Mesenchymal stem cell (in vitro differentiated cells and primary cell): ENCODE measurements at regions not wholly inside any gene's neighbourhood (a gene's known extent, or its start where the extent isn't known, plus 50 kb on each side); places are given as distances from the start of the nearest gene placed in this dataset.

Source experiments
- DNase-seq: peaks from one replicate; pipeline ENCODE4 v3.0.0-alpha.2; 2013
- H2AFZ ChIP-seq: one replicate; pipeline ENCODE4 v1.6.1; 2013; ENCODE audit warnings: low read depth, mild to moderate bottlenecking, control low read depth, inconsistent platforms, low read length, moderate library complexity
- H2AK5ac ChIP-seq: 2 replicates; pipeline ENCODE4 v1.6.1; 2013; ENCODE audit warnings: low read length, moderate library complexity, mild to moderate bottlenecking, inconsistent platforms; ENCODE audit not compliant: severe bottlenecking
- H2BK120ac ChIP-seq: one replicate; pipeline ENCODE4 v1.6.1; 2013; ENCODE audit warnings: low read depth, mild to moderate bottlenecking, inconsistent platforms, low read length, moderate library complexity
- H2BK12ac ChIP-seq, 2 experiments: one replicate each; pipeline ENCODE4 v1.6.1; 2013; ENCODE audit warnings: inconsistent platforms in 2 of 2, low read length in 2 of 2, mild to moderate bottlenecking in 2 of 2, moderate library complexity in 2 of 2, control low read depth in 1 of 2
- H2BK15ac ChIP-seq: one replicate; pipeline ENCODE4 v1.6.1; 2013; ENCODE audit warnings: mild to moderate bottlenecking, low read depth, inconsistent platforms; ENCODE audit not compliant: poor library complexity, severe bottlenecking
- H2BK5ac ChIP-seq: 2 replicates; pipeline ENCODE4 v1.6.1; 2013; ENCODE audit warnings: low read depth, mild to moderate bottlenecking, low read length, control low read depth, inconsistent platforms; ENCODE audit not compliant: poor library complexity, severe bottlenecking
- H3K14ac ChIP-seq, 2 experiments: one replicate each; pipeline ENCODE4 v1.6.1; 2013; ENCODE audit warnings: inconsistent platforms in 2 of 2, low read length in 2 of 2, control low read depth in 1 of 2, mild to moderate bottlenecking in 1 of 2, moderate library complexity in 1 of 2
- H3K18ac ChIP-seq, 2 experiments: one replicate each; pipeline ENCODE4 v1.6.1; 2013; ENCODE audit warnings: inconsistent platforms in 2 of 2, low read length in 2 of 2, control low read depth in 1 of 2, low read depth in 1 of 2, mild to moderate bottlenecking in 1 of 2
- H3K23ac ChIP-seq, 2 experiments: one replicate each; pipeline ENCODE4 v1.6.1; 2013; ENCODE audit warnings: inconsistent platforms in 2 of 2, low read length in 2 of 2, mild to moderate bottlenecking in 2 of 2, moderate library complexity in 2 of 2, control low read depth in 1 of 2
- H3K27ac ChIP-seq: 2 replicates; pipeline ENCODE4 v1.5.1; 2013; ENCODE audit warnings: mild to moderate bottlenecking, moderate library complexity, low read length, control low read depth, inconsistent platforms; ENCODE audit not compliant: poor library complexity, severe bottlenecking
- H3K27me3 ChIP-seq, 2 experiments: 2 replicates each; pipeline versions ENCODE4 v1.6.1 to v1.7.0; 2013; ENCODE audit warnings: low read length in 2 of 2, mild to moderate bottlenecking in 2 of 2, moderate library complexity in 2 of 2, control low read depth in 1 of 2, inconsistent platforms in 1 of 2; ENCODE audit not compliant: control insufficient read depth in 1 of 2, insufficient read depth in 1 of 2
- H3K36me3 ChIP-seq, 2 experiments: 2 replicates each; pipeline versions ENCODE4 v1.6.1 to v1.7.0; 2013; ENCODE audit warnings: low read length in 2 of 2, control low read depth in 1 of 2, inconsistent platforms in 1 of 2, low read depth in 1 of 2, mild to moderate bottlenecking in 1 of 2; ENCODE audit not compliant: insufficient read depth in 2 of 2, control insufficient read depth in 1 of 2
- H3K4ac ChIP-seq, 2 experiments: one replicate each; pipeline ENCODE4 v1.6.1; 2013; ENCODE audit warnings: inconsistent platforms in 2 of 2, low read length in 2 of 2, mild to moderate bottlenecking in 2 of 2, moderate library complexity in 2 of 2, control low read depth in 1 of 2, low read depth in 1 of 2
- H3K4me1 ChIP-seq: 2 replicates; pipeline ENCODE4 v1.6.1; 2013; ENCODE audit warnings: low read depth, low read length, control low read depth; ENCODE audit not compliant: control insufficient read depth, insufficient read depth
- H3K4me2 ChIP-seq: 2 replicates; pipeline ENCODE4 v1.6.1; 2013; ENCODE audit warnings: low read length, mild to moderate bottlenecking, inconsistent platforms; ENCODE audit not compliant: poor library complexity, severe bottlenecking
- H3K4me3 ChIP-seq, 2 experiments: 2 replicates each; pipeline versions ENCODE4 v1.5.1 to v1.7.0; 2013; ENCODE audit warnings: low read length in 2 of 2, mild to moderate bottlenecking in 2 of 2, control low read depth in 1 of 2, low read depth in 1 of 2; ENCODE audit not compliant: insufficient read depth in 1 of 2
- H3K79me1 ChIP-seq: replicated peaks from 2 replicates; pipeline ENCODE4 v1.6.1; 2013; ENCODE audit warnings: mild to moderate bottlenecking, control low read depth, low read length, inconsistent platforms; ENCODE audit not compliant: poor library complexity, severe bottlenecking
- H3K9ac ChIP-seq: 2 replicates; pipeline ENCODE4 v1.7.0; 2013; ENCODE audit warnings: mild to moderate bottlenecking, low read length, moderate library complexity
- H3K9me3 ChIP-seq: 2 replicates; pipeline ENCODE4 v1.7.0; 2013; ENCODE audit warnings: mild to moderate bottlenecking, low read length; ENCODE audit not compliant: control insufficient read depth
- H4K8ac ChIP-seq: one replicate; pipeline ENCODE4 v1.6.1; 2013; ENCODE audit warnings: inconsistent platforms, mild to moderate bottlenecking, low read length, moderate library complexity
- H4K91ac ChIP-seq: one replicate; pipeline ENCODE4 v1.6.1; 2013; ENCODE audit warnings: mild to moderate bottlenecking, low read length, inconsistent platforms
- WGBS: methylation state at CpG from one replicate; pipeline ENCODE4 v1.1.7; 2013; ENCODE audit warnings: mixed read lengths; 5-methylcytosine and 5-hydroxymethylcytosine counted together

GRCh38 chr2:235204948-235205347 lies 253.1 kb downstream of the SH3BP4 start:
- Histone ChIP-seq H2BK15ac (no peak overlapping the region), H3K27ac (no peak overlapping the region), H2BK5ac (no peak overlapping the region), H3K27me3 (peaks cover 21 to 33% of the 10 kb centered on the region in 2 experiments), H3K4ac (no peak overlapping the region), H4K91ac (no peak overlapping the region), H4K8ac (no peak overlapping the region), H3K36me3 (no peaks in the 10 kb centered on the region), H3K9me3 (peaks cover 2% of the 10 kb centered on the region), H2AK5ac (no peak overlapping the region), H3K4me2 (no peak overlapping the region), H3K4me3 (no peak overlapping the region), H3K9ac (no peak overlapping the region), H3K4me1 (peaks cover 6% of the 10 kb centered on the region), H2BK120ac (no peak overlapping the region), H2AFZ (no peak overlapping the region), H3K23ac (no peak overlapping the region), H3K18ac (no peak overlapping the region), H3K14ac (no peak overlapping the region), H2BK12ac (no peak overlapping the region), H3K79me1 (no peaks in the 10 kb centered on the region)
- no peak for DNase-seq
- WGBS: 88% methylated on average over 5 of the region's 5 CpGs

- H3K79me1 ChIP-seq: no peaks in the 10 kb centered on the region
- H3K23ac ChIP-seq: no peak overlapping the region
- H3K27ac ChIP-seq: no peak overlapping the region
- no peak overlapping the region for H2BK12ac ChIP-seq
- no peak overlapping the region for H3K4me2 ChIP-seq
- no peak overlapping the region for H3K14ac ChIP-seq
- peaks cover 6% of the 10 kb centered on the region for H3K4me1 ChIP-seq
- no peak overlapping the region for H2BK5ac ChIP-seq
- no peaks in the 10 kb centered on the region for H3K36me3 ChIP-seq
- H2BK120ac ChIP-seq: no peak overlapping the region
- peaks cover 21 to 25% of the 10 kb centered on the region in 2 experiments for H3K27me3 ChIP-seq
- H4K8ac ChIP-seq: no peak overlapping the region
- H4K91ac ChIP-seq: no peak overlapping the region
- H3K4me3 ChIP-seq: no peak overlapping the region
- H2AK5ac ChIP-seq: no peak overlapping the region
- H3K9ac ChIP-seq: no peak overlapping the region
- no peak overlapping the region for H2AFZ ChIP-seq
- peaks cover 4% of the 10 kb centered on the region for H3K9me3 ChIP-seq
- DNase-seq: no peak
- no peak overlapping the region for H2BK15ac ChIP-seq
- no peak overlapping the region for H3K4ac ChIP-seq
- H3K18ac ChIP-seq: no peak overlapping the region
- WGBS: 76% methylated on average over 8 of the region's 10 CpGs
These were observed 254.6 kb downstream of the SH3BP4 start for GRCh38 chr2:235206399-235206798.

GRCh38 chr2:235206980-235207579 lies 255.3 kb downstream of the SH3BP4 start:
- no peak overlapping the region for H2BK120ac ChIP-seq
- no peak overlapping the region for H3K18ac ChIP-seq
- H3K14ac ChIP-seq: no peak overlapping the region
- no peak overlapping the region for H2BK15ac ChIP-seq
- no peak for DNase-seq
- no peak overlapping the region for H2BK12ac ChIP-seq
- H3K4ac ChIP-seq: no peak overlapping the region
- H3K36me3 ChIP-seq: no peaks in the 10 kb centered on the region
- peaks cover 4% of the 10 kb centered on the region for H3K9me3 ChIP-seq
- H3K23ac ChIP-seq: no peak overlapping the region
- H4K8ac ChIP-seq: no peak overlapping the region
- H2AK5ac ChIP-seq: no peak overlapping the region
- no peaks in the 10 kb centered on the region for H3K79me1 ChIP-seq
- H2AFZ ChIP-seq: no peak overlapping the region
- WGBS: 49% methylated on average over 4 of the region's 5 CpGs
- no peak overlapping the region for H4K91ac ChIP-seq
- no peak overlapping the region for H3K9ac ChIP-seq
- peaks cover 21 to 25% of the 10 kb centered on the region in 2 experiments for H3K27me3 ChIP-seq
- H3K27ac ChIP-seq: no peak overlapping the region
- no peak overlapping the region for H3K4me3 ChIP-seq
- no peak overlapping the region for H3K4me2 ChIP-seq
- H3K4me1 ChIP-seq: peaks cover 6% of the 10 kb centered on the region
- no peak overlapping the region for H2BK5ac ChIP-seq

- Histone ChIP-seq H3K27ac (no peak overlapping the region), H3K4me2 (no peak overlapping the region), H3K79me1 (no peaks in the 10 kb centered on the region), H3K4me1 (peaks cover 6% of the 10 kb centered on the region), H3K23ac (no peak overlapping the region), H2BK15ac (no peak overlapping the region), H3K27me3 (peaks cover 7 to 18% of the 10 kb centered on the region in 2 experiments), H3K4me3 (no peak overlapping the region), H4K91ac (no peak overlapping the region), H2BK120ac (no peak overlapping the region), H4K8ac (no peak overlapping the region), H3K18ac (no peak overlapping the region), H3K9me3 (peaks cover 4% of the 10 kb centered on the region), H3K36me3 (no peaks in the 10 kb centered on the region), H2AFZ (no peak overlapping the region), H3K9ac (no peak overlapping the region), H2BK5ac (no peak overlapping the region), H2BK12ac (no peak overlapping the region), H3K4ac (no peak overlapping the region), H3K14ac (no peak overlapping the region), H2AK5ac (no peak overlapping the region)
- WGBS: no CpG with 5 or more reads among the region's 2 CpGs
- no peak for DNase-seq
These were observed 259.2 kb downstream of the SH3BP4 start for GRCh38 chr2:235211056-235211455.
